Left renal pelvis (tissue), 4 donors: ENCODE measurements at regions not wholly inside any gene's neighbourhood (a gene's known extent, or its start where the extent isn't known, plus 50 kb on each side); places are given as distances from the start of the nearest gene placed in this dataset.
"Not testable (repeated sequence)": the region's sequence is repeated elsewhere in the genome, so short reads cannot be mapped to it uniquely, and the experiment has no call there.

Experiments used
- DNase-seq, 4 donors: peaks; one replicate each; pipeline ENCODE4 v3.0.0-alpha.2; 2013; ENCODE audit warnings: low read depth in 4 of 4, low spot score in 3 of 4

- no peak for DNase-seq
These were observed 85.5 kb upstream of the DTNBP1 start for GRCh38 chr6:15748341-15748740.

GRCh38 chr6:15747354-15747883, 84.6 kb upstream of the DTNBP1 start:
- no peak for DNase-seq

- DNase-seq, result no peak
These were observed 83.0 kb upstream of the DTNBP1 start for GRCh38 chr6:15745781-15746180.

GRCh38 chr6:15744818-15745402, 82.1 kb upstream of the DTNBP1 start:
- no peak for DNase-seq

- DNase-seq, result not testable (repeated sequence)
These were observed 79.2 kb upstream of the DTNBP1 start for GRCh38 chr6:15742013-15742412.

- no peak for DNase-seq
These were observed 78.6 kb upstream of the DTNBP1 start for GRCh38 chr6:15741405-15741804.

- DNase-seq, result no peak
These were observed 77.0 kb upstream of the DTNBP1 start for GRCh38 chr6:15739867-15740266.

- DNase-seq, result no peak
These were observed 76.5 kb upstream of the DTNBP1 start for GRCh38 chr6:15739353-15739752.

GRCh38 chr6:15738195-15738594, 75.4 kb upstream of the DTNBP1 start:
- DNase-seq, result not testable (repeated sequence)

- no peak for DNase-seq
These were observed 73.5 kb upstream of the DTNBP1 start for GRCh38 chr6:15736297-15736696.

- no peak for DNase-seq
These were observed 72.9 kb upstream of the DTNBP1 start for GRCh38 chr6:15735567-15736265.

GRCh38 chr6:15734118-15734897, 71.5 kb upstream of the DTNBP1 start:
- DNase-seq, result no peak

- DNase-seq, result no peak
These were observed 68.1 kb upstream of the DTNBP1 start for GRCh38 chr6:15730922-15731321.

GRCh38 chr6:15730442-15730841, 67.6 kb upstream of the DTNBP1 start:
- no peak for DNase-seq

- no peak for DNase-seq
These were observed 59.9 kb upstream of the DTNBP1 start for GRCh38 chr6:15722731-15723130.

GRCh38 chr6:15716889-15717288, 54.1 kb upstream of the DTNBP1 start:
- no peak for DNase-seq

- no peak for DNase-seq
These were observed 53.0 kb upstream of the DTNBP1 start for GRCh38 chr6:15715851-15716250.

- no peak for DNase-seq
These were observed 52.2 kb upstream of the DTNBP1 start for GRCh38 chr6:15715060-15715459.

- no peak for DNase-seq
These were observed 51.8 kb upstream of the DTNBP1 start for GRCh38 chr6:15714658-15715057.

GRCh38 chr6:15713325-15713724, 50.5 kb upstream of the DTNBP1 start:
- DNase-seq, result no peak

- DNase-seq, result no peak
These were observed 50.0 kb upstream of the DTNBP1 start for GRCh38 chr6:15712797-15713196.
